ENCODE measurements at regions not wholly inside any gene's neighbourhood (a gene's known extent, or its start where the extent isn't known, plus 50 kb on each side); places are given as distances from the start of the nearest gene placed in this dataset.
"Not testable (repeated sequence)": the region's sequence is repeated elsewhere in the genome, so short reads cannot be mapped to it uniquely, and the experiment has no call there.

DNA sequence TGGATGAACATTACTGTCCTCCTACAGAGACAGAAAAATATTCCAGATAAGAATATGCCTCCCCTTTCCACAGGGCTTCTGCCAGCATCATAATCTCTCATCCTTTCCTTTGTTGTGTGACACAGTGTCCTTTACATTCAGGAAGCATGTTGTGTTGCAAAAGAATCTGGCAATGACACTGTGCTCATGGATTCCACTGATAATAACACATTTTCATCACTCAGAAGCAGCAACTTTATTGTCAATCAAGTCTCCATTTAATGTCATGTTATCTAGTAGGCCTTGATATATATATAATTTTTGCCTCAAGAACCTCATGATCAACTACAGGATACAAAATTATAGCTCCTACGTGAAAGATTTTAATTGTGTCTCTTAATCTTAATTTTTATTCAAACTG lies 833.9 kb downstream of the FSTL5 start:
- DNase-seq (ENCODE audit: low read depth, low spot score) = no peak

DNA sequence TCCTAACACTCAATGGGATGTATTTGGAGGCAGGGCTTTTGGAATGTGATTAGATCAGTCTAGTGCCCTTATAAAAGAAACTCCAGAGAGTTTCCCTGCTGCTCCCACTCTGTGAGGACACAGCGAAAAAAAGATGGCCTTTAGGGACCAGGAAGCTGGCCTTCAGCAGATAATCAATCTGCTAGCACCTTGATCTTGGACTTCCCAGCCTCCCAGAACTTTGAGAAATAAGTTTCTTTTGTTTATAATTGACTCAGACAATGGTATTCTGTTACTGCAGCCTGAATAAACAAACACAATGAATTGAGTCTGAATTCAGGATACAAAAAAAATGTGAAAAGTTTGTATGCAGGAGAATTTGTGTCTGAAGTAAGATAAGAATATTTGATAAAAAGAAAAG lies 842.1 kb downstream of the FSTL5 start:
- no peak for DNase-seq (ENCODE audit: low read depth, low spot score)

DNA sequence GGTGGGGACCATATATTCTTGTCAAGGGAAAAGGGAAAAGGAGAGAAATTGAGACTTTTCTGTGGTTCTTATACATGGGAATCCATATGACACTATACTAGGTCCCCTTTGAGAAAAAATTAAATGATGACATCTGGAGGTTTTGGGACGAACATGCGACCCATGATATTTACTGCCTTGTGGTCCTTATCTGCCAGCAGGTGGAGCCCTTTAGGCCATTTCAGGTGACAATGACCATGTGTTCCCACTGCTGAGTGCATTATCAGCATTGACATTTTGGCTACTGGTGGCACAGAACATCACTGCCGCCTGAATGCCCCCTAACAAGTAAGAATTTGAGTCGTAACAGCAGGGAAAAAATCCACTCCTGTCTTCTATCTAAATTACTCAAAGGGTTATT lies 843.4 kb downstream of the FSTL5 start:
- peak; percentile 48 for DNase-seq (ENCODE audit: low read depth, low spot score)

DNA sequence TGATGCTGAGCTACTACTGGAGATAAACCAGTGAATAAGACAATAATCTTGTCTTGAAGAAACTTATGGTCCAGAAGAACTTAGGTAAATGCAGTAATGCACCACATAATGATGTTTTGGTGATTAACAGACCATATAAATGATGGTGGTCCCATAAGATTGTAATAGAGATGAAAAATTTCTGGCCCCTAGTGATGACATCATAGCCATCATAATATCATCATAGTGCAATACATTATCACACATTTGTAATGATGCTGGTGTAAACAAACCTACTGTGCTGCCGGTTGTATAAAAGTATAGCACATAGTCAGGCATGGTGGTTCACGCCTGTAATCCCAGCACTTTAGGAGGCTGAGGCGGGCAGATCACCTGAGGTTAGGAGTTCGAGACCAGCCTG lies 846.8 kb downstream of the FSTL5 start:
- no peak for DNase-seq (ENCODE audit: low read depth, low spot score)

DNA sequence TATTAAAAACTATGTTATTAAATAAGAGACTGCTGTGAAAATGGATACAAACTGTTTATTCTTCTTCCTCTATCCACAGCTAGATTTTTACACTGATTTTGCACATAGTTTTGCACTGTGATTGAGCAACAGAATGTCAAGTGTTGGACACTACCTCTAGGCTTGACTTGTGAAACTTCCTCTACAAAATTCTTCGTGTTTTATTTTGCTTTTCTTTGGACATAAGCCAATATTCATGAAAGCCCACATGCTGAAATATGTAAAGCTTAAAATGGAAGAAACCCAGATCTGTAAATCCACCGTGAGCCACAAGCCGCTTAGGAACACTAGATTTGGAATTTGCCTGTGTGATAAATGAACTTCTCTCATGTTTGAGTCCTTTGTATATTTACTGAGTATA lies 849.4 kb downstream of the FSTL5 start:
- DNase-seq (ENCODE audit: low read depth, low spot score) = no peak

DNA sequence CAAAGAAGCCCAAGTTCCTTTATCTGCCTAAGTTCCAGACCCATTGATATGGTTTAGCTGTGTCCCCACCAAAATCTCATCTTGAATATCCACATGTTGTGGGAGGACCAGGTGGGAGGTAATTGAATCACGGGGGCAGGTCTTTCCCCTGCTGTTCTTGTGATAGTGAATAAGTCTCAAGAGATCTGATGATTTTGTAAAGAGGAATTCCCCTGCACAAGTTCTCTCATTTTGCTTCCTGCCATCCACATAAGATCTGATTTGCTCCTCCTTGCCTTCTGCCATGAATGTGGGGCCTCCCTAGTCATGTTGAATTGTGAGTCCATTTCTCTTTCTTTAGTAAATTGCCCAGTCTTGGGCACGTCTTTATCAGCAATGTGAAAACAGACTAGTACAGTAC lies 860.2 kb downstream of the FSTL5 start:
- no peak for DNase-seq (ENCODE audit: low read depth, low spot score)

DNA sequence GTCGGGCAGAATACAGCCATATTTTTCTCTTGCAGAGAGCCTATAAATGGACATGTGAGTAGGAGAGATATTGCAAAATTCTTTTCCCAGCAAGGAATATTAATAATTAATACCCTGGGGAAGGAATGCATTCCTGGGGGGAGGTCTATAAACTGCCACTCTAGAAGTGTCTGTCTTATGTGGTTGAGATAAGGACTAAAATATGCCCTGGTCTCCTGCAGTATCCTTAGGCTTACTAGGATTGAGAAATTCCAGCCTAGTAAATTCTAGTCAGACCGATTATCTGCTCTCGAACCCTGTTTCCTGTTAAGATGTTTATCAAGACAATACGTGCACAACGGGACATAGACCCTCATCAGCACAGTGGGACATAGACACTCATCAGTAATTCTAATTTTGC lies 872.6 kb downstream of the FSTL5 start:
- DNase-seq (ENCODE audit: low read depth, low spot score) = no peak

DNA sequence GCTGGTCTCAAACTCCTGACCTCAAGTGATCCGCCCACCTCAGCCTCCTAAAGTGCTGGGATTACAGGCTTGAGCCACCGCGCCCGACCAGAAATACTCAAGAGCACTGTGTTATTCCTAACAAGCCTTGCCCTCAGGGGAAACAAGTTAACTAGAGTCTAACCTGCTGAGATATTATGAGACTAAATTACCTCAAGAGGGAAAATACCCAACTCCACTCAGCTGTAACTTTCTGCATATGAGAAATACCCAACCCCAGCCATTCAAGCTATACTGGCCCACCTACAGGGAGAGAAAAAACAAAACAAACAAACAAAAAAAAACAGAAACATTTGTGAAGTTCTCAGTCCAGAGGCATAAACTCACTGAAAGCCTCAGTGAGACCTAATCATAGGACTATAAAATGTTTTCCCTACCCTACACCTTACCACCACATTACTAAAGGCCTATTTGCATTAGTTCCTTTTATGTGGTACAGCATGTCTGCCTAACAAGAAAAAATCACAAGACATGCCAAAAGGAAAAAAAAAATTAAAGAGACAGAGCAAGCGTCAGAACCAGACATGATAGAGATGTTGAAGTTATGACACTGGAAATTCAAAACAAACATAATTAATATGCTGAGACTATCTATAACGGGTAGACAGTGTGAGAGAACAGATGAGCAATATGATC lies 876.0 kb downstream of the FSTL5 start:
- no peak for DNase-seq (ENCODE audit: low read depth, low spot score)

DNA sequence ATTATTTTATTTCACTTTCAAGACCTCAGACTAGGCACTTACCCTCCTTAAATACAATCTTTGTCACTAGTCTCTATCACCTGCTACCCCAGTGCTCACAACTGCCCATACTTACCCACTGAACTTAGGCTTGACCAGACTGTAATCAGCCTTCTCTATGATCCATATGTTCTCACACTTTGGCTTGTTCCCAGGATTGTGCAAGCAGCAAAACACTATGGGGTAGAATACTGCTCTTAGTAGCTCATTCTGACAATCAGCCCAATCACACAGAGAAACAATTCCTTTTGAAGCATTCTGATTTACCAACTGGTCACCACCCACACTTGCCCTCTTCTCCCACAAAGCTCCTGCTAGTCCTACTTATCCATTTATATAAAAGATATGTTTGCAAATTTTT lies 878.3 kb downstream of the FSTL5 start:
- DNase-seq (ENCODE audit: low read depth, low spot score) = no peak

DNA sequence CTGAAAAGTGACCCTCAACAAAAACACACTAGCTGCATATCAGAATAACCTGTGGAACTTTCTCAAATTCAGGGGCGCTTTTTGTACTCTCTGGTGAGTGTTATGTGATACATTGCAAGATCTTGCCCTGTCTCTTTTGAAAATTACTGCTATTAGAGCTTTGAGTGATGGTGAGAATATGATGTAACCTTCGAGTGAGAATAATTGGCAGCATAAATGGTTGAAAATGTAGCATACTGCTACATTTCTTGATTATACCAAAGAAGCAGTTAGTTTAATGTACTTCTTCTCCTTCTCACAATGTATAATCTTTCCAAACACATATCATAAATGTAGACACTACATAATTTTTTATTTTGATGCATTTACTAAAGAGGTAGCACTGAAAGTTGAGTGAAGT lies 882.9 kb downstream of the FSTL5 start:
- DNase-seq (ENCODE audit: low read depth, low spot score) = no peak

DNA sequence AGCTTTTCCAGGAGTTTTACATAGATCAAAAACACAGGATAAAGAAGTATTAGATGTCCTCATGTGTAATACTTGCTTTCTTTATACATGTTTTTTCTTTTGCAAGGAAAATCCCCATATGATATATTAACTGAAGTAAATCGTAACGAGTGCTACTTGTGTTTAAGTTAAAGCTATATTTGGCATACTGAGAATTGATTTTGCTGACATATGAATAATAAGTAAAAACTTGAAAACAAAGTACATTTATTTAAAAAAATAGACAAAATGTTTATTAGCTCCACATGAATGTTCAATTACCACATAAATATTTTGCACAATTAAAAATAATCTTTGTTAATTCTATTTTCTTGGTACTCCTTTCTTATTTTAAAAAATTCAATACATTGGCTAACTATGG lies 884.7 kb downstream of the FSTL5 start:
- no peak for DNase-seq (ENCODE audit: low read depth, low spot score)

DNA sequence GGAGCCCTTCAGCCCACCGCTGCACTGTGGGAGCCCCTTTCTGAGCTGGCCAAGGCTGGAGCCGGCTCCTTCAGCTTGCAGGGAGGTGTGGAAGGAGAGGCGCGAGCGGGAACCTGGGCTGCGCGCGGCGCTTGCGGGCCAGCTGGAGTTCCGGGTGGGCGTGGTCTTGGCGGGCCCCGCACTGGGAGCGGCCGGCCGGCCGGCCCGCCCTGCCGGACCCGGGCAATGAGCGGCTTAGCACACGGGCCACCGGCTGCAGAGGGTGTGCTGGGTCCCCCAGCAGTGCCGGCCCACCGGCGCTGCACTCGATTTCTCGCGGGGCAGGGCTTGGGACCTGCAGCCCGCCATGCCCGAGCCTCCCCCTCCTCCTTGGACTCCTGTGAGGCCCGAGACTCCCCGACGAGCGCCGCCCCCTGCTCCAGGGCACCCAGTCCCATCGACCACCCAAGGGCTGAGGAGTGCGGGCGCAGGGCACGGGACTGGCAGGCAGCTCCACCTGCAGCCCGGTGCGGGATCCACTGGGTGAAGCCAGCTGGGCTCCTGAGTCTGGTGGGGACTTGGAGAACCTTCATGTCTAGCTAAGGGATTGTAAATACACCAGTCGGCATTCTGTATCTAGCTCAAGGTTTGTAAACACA lies 886.5 kb downstream of the FSTL5 start:
- DNase-seq (ENCODE audit: low read depth, low spot score) = not testable (repeated sequence)

DNA sequence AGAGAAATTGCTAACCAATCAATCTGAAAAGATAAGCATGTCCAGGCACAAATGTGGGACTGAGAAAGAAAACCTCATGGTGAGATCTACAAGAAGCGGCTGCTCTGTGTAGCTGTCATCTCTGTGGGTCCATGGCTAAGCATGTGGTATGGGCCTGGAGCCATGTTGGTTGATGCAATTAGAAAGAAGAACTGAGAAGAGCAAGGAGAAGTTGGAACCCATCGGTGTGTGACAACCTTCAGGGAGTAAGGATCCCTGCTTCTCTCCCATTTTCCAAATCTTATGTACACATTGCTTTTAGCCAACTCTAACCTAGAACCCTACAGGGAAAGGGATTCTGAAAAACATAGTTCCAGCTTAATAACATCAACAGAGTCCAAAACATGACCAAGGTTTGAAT lies 890.2 kb downstream of the FSTL5 start:
- no peak for DNase-seq (ENCODE audit: low read depth, low spot score)

DNA sequence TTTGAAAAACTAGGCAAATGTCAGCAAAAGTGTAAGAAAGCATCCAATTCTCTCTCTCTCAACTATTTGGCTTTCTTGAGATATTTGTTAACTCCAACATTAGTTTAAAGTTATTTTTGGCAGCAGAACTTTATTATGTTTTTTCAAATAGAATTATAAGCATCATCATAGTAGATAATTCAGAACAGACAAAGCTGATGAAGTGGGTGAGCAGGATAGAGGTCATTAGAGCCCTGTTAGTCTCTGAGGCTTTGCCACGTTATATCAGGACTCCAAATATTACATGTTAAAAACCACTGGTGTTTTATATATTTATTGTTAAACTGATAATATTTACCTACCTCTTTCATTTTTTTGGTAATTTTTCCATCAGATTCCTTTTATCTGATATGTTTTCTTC lies 903.0 kb downstream of the FSTL5 start:
- no peak for DNase-seq (ENCODE audit: low read depth, low spot score)

DNA sequence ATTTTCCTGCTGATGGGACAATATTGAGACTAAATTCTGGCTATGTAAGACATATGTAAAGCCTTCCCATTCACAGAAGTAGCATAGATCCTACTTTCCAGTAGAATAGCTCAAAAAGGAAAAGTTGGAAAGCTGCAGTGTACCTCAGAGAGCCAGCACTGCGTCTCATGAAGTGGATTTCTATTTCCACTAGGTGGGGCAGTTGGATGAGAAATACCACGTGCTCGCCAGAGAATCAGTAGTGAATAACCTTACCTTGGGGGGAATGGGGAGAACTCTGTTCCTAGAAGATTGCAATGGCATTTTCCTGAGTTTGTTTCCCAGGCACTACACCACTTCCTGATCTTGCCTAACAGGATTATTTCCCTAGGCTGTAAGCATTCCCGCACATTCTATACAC lies 907.1 kb downstream of the FSTL5 start:
- no peak for DNase-seq (ENCODE audit: low read depth, low spot score)

DNA sequence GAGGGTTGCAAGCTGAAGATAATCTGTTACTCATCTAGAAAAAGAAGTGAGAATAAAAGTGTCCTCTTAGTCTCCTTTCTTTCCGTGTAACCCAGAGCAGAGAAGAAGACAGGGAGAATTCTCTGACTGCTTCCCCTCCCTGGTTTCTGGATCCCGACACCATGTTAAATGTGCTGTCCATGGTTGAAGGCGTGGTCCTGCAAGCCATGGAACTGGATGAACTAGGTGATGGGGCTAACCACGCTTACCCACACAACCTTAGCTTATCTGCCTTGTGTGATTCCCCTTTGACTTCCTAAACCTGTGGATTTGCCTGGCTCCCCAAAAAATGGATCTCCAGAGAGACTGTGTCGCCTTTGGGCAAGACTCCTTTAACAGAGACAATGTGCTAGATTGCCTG lies 907.6 kb downstream of the FSTL5 start:
- no peak for DNase-seq (ENCODE audit: low read depth, low spot score)

DNA sequence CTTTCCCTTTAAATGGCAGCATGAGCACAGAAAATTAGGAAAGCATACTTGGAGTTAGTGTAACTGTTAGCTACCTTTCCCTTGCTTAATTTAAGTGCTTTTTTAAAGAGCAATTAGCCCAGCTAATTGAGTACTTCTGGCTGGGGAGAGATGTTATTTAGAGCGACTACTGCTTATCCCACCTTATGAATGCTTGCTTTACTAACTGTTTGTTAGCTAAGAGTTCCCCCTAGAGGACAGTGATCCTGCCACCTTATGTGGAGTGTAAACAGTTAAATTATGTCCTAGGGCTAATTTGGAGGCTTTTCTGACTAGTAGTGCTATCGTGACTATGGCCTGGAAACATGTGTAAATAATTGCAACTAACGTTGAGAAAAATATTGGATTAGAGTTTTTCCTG lies 909.4 kb downstream of the FSTL5 start:
- DNase-seq (ENCODE audit: low read depth, low spot score) = no peak

DNA sequence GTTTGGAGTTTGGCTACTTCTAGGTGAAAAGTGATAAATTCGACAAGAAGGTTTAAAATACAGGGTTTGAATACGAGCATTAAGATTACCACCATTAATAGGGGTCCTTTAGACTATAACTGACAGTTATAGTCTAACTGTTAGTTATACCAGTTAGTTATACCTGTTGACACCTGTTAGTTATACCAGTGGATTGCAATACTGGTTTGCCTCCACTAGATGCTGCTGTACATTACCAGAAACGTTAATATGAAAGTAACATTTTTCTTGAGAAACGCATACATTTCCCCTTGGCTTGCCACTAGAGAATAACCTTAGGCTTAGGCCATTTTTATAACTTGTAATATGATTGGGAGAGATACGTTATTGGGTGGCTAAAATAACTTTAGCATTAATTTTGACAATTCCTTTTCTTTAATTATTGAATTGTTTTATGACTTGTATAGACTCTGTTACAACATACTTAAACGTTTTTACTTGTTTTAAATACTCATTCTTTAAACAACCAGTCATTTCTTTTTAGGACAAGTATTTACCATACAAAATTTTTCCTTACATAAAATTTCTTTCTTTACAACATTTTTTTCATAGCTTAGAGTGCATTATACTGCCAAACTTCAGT lies 911.2 kb downstream of the FSTL5 start:
- DNase-seq (ENCODE audit: low read depth, low spot score) = no peak

DNA sequence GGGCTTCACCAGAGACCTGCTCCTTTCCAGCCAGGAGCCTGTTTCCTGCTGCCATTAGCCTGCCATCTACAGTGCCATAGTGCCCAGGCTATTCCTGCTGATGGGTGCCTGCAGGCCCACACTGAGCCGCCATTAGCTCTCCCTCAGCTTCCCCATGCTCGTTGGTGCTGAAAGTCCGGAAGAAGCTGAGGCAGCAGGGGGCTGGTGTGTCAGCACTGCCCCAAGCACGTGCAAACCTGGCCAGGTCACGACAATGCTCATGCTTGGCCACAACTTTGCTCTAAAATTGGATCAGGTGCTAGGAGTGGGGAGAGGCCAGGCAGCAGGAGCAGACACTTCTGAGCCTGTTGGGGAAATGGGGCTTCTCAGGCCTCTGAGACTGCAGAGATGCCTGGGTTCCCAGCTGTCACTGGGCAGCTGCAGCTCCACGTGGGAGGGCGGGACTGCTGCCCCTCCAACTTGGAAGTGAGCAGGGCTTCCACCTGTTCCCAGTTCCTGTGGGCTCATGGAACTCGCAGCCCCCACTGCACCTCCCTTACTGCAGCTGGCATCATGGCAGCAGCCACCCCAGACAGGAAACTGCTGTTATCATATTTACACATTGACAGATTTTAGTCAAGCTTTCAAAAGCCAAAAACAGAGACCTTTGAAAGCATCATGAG lies 913.9 kb downstream of the FSTL5 start:
- DNase-seq (ENCODE audit: low read depth, low spot score) = no peak

DNA sequence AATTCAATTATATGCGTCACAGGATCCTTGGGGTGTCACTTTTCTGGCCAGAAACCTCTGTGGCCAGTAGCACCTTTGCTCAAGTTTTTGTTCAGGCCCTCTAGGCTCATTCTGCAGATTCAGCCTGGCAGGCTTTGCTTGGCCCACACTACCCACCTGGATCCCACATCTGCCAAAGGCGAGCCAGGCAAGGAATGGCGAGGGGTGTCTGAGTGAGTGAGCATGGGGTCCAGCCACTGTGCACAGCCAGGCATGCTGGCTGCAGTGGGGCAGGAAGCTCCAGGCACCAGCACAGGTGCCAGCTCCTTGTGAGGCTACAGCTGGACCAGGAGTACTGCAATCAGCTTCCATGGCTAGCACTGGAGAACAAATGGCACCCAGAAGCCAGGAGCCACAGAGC lies 914.9 kb downstream of the FSTL5 start:
- no peak for DNase-seq (ENCODE audit: low read depth, low spot score)

DNA sequence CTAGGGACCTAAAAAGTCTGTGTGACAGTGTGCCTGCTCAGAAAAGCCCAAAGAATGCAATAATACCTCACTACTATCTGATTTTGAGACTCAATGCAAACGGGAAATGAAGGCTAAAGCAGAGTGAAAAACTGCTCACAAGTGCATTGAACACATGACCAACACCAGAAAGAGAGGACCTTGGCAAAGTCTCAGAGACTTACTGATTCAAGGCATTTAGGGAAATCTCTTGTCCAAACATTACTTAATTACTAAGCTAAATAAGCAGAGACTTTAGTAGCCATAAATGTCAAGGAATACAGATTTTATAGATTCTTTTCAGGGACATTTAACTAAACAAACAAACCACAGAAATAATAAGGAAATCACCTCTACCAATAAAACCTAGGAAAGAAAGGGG lies 916.0 kb downstream of the FSTL5 start:
- DNase-seq (ENCODE audit: low read depth, low spot score) = no peak

DNA sequence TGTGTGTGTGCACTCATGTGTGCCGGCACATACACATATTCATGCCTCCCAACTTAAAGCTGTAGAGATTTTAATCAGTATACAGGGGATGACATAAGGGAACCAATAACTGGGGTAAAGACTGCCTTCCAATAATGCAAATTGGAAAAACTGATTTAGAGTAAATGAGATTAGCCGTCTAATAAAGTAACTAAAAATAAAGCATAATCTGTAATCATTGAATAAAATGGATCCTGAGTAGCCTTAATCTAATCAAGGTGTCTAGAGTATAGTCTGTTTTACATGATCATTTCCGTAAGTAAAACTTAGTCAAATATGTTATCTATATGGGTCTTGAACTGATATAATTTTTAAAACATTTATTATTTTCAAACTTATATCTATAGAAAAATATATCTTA lies 925.8 kb downstream of the FSTL5 start:
- DNase-seq (ENCODE audit: low read depth, low spot score) = no peak

DNA sequence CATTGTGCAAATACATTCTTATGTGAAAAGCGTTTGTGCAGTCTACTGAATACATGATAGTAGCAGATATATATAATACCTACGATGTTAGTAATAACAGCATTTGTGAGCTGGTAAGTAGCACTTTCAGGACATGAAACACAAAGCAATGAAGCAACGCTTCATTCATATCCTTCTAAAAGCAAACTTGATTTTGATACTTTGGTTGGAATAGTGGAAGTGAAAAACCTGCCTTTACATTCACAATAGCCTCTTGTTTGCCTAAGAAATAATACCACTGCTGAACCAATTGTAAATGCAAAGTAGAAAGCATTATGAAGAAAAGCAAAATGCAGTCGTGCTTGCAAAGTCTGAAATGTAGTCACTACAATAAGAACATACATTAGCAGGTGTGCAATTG lies 926.3 kb downstream of the FSTL5 start:
- DNase-seq (ENCODE audit: low read depth, low spot score) = no peak
